GF-D8 (cell line): ENCODE measurements at regions not wholly inside any gene's neighbourhood (a gene's known extent, or its start where the extent isn't known, plus 50 kb on each side); places are given as distances from the start of the nearest gene placed in this dataset.
"Not testable (repeated sequence)": the region's sequence is repeated elsewhere in the genome, so short reads cannot be mapped to it uniquely, and the experiment has no call there.

Source experiments
- DNase-seq: peaks from one replicate; lab custom pipeline; 2025; lab: John Stamatoyannopoulos, UW

DNA sequence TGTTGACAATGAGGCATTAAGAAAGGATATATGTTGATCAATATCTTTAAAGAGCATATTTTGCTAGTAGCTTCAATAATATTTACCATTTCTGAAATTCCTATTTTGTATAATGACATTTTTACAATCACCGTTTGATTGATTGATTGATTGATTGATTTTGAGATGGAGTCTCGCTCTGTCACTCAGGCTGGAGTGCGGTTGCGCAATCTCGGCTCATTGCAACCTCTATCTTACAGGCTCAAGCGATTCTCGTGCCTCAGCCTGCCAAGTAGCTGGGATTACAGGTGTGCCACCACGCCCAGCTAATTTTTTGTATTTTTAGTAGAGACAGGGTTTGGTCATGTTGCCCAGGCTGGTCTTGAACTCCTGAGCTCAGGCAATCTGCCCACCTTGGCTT is 150.9 kb upstream of the TEX13D start:
- not testable (repeated sequence) for DNase-seq

DNA sequence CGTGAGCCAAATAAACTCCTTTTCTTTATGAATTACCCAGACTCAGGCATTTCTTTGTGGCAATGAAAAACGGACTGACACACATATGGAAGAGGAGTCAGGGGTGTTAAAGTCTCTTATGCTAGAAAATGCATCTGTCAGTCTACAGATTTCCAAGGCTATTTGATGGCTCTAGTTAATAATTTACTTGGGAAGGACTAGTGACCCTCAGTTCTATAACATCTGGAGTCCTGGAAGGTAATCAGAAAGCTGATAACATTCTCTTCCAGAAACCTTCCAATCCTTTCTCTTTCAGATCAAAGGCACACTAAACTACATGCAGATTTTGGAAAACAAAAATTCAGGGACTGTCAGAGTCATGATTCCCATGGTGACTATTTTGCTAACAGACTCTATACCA is 142.0 kb upstream of the TEX13D start:
- no peak for DNase-seq

DNA sequence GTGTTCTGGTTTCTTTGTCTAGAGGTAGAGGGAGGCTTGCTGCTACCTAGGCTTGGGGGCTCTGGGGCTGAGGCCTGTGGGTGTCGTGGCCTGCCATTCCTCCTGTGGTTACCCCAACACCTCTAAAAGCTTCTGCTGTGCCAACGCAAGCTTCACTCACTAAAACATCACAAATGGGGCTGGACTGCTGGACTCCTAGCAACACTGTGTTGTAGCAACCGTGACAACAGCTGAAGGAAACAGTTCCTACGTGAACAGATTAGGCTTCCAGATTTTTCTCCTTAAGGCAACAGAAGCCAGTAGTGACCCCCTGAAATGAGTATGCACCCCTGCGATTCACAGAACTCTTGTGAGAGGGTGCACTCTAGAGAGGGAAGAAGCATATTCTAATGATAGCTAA is 138.3 kb upstream of the TEX13D start:
- no peak for DNase-seq

DNA sequence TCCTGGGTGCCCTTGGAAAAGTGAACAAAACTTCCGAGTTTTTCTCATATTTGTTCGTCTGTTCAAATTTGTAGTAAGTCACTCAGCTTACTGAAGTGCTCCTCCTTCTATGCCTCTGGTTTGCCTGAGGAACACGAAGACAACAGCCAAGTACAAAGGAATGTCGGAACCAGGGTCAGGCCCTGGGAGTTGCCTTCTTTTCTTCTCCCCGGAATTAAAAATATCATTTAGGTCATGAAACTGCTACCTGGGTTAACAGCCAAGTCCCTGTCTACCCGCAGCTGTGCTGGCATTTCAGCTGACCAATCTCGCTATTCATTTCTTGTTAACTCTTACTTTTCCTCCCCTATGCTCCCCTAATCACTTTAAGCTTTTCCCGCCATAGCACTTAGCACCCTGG is 137.6 kb upstream of the TEX13D start:
- no peak for DNase-seq

DNA sequence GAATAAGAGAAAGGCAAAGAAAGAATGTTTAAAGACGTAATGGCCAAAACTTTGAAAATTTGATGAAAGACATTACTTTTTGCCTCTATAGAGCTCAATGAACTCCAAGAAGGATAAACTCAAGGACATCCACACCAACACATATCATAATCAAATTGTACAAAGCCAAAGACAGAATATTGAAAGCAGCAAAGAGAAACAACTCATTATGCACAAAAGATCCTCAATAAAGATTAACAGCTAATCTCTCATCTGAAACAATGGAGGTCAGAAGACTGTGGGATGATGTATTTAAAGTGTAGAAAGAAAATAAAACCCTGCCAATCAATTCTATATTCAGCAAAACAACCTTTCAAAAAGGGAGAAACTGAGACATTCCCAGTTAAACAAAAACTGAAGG is 129.1 kb upstream of the TEX13D start:
- DNase-seq, result no peak

DNA sequence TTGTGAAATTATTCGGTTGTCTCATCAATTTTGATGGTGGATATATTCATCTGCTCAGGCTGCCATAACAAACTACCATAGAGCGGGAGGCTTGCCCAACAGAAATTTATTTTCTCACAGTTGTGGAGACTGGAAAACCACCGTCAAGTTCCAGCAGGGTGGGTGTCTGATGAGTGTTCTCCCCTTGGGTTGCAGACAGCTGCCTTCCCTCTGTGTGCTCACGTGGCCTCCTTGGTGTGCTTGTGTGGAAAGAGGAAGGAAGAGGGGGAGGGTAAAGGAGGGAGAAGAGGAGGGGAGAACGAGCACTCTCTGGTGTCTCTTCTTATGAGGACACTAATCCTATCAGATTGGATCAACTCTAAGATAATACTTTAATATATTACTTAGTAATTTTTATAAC is 123.8 kb upstream of the TEX13D start:
- peak; percentile 78 for DNase-seq

DNA sequence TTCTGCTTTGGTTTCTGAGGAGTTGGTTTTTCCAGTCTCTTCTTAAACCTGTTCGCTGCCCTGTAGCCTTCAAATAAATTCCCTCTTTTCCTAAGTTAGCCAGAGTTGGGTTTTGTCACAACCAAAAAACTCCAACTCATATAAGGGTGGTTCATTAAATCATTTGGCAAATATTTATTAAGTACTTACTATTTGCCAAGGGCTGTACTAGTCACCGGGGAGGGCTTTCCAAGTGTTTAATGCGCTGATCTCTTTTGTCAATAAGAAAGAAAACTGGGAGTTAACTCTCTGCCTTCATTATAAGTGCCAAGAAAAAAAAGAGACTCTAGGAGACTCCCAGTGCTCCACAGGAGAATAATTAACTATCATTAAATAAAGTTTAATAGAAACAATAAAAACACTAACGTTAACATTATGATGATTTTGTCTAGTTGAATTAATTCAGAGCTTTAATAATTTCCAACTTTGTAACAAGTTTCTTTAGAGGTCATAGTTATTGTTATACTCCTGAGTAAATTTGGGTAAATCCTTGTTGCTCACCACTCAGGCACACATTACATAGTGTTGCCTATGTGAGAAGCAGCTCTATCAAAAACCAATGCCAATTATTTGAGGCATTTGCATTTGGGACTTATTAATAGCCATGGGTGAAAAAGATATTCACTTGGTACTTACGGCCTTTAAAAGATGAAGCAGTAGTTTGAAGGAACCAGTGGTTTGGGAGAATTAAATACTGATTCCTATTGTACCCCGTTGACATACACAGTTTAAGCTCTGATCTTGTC is 122.5 kb upstream of the TEX13D start:
- no peak for DNase-seq

DNA sequence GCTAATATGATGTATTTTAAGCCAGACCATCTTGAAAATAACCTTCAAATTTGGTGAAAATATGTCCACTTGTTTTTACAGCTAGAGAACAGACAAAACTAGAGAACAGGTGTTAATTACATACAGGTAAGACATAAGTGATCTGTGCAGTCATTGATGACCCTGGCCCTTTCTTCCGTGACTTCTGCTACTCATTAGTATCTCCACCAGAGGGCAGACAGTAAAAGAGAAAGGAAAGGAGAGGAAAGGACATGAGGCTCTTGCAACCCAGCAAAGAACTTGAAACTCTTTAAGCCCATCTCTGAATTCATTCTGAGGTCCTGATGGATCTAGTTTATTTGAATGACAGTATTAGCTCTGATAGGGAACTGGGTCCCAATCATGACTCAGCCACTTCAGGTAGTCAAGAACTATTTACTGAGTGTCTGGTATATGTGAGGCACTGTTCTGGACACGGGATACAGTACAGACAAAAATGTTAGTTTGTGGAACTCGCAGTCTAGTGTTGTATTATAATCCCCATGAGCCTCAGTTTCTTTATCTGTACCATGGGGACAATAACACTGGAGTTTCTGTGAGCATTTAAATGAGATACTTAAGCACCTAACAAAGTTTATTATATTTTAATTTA is 121.0 kb upstream of the TEX13D start:
- no peak for DNase-seq

DNA sequence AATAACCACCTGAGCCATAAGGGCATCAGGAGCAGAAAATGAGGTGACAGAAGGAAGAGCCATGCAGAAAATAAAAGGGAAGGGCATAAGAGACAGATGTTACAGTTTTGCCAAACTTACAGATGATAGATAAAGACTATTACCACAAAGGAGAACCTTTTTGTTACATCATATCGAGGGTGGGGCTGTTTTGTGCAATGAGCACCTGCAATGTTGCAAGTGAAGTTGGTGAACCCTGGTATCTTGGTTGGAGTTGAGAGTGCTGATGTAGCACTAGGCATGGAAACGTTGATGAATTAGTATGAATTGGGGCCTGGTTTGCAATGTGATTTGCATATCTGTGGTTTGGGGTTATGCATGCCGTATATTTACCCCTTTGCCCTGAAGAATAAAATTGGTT is 119.8 kb upstream of the TEX13D start:
- peak; percentile 90 for DNase-seq

DNA sequence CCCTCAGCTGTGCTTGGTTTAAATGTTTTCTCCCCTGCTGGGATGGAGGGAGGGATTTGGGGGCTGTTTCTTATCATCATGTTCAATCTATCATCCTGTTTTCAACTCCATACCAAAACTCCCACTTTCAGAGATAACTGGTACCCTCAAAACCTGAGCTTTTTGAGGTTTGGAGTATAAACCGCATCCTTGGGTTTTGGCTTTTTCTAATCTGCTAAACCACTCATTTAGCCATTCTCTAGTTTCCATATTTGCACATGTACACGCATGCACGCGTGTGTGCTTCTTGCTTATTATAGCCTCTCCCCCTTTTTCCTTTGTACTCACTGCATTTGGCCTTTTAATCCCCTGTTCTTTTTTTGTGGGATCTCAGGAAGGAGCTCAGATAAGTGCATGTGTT is 116.7 kb upstream of the TEX13D start:
- DNase-seq, result no peak

DNA sequence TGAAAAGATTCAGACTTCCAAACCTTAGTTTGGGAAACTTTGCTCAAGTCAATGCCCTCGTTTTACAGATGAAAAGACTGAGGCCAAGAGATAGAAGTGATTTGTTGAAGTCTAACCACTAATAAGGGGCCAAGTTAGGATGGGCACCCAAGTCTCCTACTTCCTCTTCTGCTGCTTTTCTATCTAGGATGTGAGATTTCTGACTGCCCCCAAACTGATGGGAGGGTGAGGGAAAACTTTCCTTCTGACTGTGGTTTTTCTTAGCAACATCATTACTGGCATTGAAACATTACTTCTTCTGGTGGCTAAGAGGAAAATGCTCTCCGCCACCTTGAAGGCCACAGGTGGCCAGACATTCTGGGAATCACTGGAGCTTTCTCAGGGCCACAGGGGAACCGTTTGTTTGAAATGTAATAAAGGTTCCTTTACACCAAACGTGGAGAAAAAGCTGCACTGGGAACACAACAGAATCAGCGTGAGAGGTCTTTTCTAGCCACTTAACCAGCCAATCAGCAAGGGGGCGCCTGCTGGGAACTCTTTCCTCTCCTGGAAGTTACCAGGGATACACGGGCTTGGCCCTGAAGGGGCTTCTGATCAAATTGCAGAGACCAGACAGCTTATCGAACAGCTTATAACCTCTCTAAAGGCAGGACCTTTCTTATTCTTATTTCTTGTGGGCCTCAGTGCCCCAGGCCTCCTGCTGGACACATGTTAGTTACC is 115.9 kb upstream of the TEX13D start:
- peak; percentile 62 for DNase-seq

DNA sequence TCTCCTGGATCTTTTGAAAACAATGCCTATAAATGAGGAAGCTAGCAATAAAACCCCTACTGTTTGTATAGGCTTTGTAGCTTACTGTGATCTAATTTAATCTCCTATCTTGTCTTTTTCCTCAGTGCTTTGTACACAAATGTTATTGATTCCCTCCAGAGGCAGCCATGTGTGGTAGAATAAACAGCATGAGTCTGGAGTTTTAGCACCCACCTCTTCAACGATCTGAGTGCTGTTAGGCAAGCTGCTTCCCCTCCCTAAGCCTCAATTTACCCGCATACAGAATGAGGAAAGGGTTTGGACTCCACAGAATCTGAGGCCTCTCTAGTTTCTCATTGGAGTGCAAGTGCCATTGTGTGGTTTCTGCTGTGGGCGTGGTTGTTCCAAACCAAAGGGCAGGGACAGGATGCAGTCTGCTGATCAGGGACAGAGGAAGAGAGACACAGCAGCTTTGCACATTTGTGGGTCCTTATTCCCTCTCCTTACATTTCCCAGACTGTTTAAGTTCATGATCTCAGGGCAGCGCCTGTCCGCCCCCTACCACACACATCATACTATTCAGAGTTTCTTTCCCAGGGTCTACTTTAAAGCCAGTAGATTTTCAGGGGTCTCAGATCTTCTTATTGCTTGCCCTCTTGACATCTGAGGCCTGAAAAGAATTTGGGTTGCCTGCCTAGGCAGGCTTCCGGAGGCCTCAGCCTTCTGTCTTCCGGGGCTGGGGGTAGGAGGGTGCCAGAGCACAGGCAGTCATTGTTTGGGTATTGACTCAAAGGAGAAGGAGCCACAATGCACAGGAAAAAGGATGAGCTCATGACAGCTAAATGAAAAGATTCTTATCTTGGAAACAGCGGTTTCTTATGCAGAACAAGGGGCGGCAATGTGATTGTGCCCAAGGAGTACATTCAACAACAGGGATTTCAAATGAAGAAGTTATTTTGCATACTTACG is 114.9 kb upstream of the TEX13D start:
- DNase-seq, result peak; percentile 85

DNA sequence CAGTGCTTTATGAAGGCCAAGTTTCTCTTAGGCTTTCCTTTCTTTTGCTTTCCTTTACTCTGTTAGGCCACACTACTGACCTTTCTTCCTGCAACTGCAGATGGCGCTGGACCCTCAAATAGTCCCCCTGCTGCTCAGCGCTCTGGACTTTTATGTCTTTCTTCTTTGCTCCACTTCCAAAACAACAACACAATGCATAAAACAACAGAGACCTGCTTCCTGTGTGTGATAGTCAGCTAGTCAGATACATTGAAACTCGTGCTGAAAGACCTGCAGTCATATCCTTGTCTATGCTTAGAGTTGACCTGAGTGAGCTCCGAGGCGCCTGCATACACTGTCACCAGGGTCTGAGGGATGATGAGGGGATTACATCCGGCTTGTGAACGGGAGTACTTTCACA is 108.9 kb upstream of the TEX13D start:
- no peak for DNase-seq

DNA sequence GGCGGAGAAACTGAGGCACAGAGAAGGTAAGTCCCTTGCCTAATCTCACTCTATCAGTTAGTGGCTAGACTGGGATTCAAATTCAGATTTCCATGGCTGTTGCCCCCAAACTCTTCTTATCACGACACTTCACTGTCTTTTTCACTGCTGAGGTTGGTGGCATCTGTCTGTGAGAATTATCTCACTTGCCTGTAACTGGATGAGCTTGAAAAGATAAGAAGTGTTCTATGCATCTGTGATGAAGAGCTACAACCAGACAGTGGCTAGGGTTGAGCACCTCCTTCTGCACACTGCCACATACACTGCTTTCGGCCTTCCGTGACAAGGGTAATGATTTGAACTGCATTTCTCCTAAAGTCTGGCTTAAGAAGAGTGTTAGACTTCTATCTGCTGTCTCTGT is 107.9 kb upstream of the TEX13D start:
- DNase-seq, result no peak

DNA sequence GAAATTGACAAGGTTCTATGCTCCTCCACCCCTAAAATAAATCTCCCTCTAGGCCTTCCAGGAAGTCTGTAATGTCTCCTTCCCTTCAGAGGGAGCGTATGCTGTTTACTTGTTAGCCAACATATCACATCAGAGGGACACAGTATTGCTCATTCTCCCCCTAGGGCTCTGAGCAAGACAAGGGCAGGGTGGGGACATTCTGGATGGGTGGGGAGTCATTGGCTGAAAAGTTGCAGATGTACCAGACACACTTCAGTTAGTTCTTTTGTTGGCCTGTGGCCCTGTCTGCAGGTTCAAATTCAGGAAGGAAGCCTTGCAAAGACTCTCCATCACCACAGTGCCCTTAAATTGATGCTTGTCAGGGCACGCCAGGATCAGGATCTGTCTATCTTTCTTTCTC is 106.3 kb upstream of the TEX13D start:
- DNase-seq, result no peak

DNA sequence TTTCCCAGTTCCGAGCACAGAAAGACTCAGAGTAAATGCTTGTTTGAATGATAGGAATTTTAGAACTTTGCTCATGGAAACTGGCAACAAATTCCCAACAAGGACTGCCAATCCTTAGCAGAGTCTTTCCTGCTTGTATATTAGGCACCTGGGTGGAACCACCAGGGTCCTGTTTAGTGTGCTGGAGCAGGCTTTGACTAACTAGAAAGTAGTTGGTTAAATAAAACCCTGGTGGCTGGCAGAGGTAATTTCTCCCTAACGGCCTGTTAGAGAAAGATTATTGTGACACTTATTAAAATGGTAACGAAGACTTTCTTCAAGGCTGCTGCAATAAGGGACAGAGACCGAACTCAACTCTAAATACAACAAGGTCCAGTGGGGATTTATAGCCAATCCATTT is 103.6 kb upstream of the TEX13D start:
- no peak for DNase-seq

DNA sequence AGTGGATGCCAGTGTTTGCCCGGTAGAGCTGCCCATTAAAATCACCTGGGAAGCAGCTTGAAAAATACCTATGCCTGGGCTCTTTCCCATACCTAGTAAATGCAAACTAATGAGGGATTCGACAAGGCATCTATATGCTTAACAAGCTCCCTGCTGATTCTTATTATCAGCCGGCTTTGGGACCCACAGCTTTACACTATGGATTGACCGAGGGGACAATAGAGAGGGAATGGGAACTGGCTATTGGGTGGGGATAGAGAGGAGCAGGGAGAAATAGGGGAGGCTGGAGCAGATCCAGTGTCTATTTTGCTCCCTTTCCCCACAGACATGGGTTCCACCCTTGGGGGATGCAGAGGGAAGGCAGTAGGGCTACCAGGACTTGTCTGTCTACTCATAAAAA is 103.1 kb upstream of the TEX13D start:
- no peak for DNase-seq

DNA sequence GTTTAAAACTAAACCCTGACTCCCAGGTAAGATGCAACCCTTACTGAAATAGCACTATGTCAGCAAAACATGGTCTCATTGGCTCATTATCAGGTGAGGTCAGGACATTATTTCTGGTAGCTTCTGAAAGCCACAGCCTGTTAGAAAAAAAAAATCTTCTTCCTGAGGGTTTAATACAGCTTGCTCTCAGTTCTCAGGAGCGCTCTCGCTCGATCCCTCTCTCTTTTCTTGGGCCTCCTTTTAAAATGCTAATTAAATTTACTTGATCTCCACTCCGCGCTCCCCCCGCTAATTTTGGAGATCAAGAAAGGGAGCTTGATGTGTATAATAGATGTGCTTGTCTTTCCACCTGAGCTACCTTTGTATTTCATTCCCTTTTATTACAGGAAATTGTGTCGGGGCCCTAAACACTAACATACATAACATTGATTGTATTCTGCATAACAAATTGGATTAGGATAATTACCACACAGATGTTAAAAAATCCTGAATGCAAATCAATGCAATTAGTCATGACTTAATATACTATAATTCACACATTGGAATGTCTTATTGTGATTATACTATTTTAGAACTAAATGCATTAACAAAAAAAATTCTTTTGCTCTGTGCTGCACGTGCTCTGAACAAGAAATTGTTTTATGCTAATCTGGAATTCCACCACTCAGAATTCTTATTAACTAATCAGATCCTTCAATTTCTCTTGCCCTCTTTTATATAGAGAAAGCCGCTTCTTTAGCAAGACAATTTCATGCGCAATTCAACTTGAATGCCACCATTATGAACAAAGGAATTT is 101.6 kb upstream of the TEX13D start:
- DNase-seq, result no peak

DNA sequence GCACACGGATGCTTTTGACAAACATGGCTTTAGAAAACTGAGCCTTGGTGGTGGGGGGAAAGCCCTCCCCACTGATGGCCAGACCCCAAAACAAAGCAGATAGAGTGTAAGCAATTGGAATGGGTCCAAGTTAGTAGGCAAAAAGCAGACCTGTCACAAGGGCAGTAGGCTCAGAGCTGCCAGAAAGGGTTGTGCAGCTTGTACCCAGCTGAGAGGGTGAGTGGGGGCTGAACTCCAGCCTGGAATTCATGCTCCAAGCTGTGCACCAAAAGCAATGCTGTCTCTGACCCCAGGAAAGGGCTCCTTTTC is 101.1 kb upstream of the TEX13D start:
- no peak for DNase-seq

DNA sequence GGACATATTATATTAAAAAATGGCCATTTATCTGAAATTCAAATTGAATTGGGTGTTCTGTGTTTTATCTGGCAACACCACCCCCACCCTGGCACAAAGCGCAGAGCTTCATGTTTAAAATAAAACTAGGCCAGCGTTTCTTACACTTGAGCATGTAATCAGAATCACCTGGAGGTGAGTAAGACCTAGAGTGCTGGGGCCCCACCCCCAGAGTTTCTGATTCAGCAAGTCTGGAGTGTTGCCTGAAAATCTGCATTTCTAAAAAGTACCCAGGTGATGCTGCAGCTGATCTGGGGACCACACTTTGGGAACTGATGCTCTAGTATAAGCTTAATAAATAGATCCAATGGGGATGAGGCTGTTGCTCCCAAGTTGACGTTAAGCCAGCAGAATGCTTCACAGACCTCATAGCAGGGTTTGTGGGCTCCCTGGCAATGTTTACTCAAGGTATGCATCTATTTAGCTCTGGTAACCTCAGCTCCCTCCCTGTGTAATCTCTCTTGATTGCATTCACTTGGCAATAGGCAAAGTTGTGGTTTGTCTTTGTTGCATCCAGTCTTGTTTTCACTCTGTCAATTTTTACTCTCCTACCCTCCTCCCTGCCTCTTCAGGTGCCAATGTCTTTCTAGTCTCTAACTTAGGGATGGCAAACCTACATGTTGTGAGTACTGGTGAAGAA is 99.8 kb upstream of the TEX13D start:
- no peak for DNase-seq

DNA sequence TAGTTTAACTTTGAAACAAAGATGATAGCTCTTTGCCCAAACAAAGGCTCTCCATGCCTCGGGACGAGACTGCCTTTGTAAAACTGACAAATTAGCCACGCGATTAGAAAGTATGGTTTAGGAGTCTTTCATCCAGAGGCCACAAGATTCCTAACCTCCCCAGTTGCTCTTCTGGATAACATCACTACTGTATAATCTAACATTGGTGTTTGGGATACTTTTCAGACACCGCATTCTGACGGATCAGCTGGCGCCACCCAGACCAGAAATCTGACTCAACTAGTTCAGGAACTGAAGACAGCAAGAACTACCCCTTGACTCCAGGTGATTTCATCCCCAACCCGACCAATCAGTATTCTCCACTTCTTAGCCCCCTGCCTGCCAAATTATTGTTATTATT is 98.1 kb upstream of the TEX13D start:
- no peak for DNase-seq
